HepG2 (cell line): ENCODE measurements at regions not wholly inside any gene's neighbourhood (a gene's known extent, or its start where the extent isn't known, plus 50 kb on each side); places are given as distances from the start of the nearest gene placed in this dataset.

Experiments used
- ATAC-seq: fragments of 200-7000 bp; cut with Tn5 transposase; 3 replicates; pipeline ENCODE4 v1.9.1; 2020; ENCODE audit warnings: mild to moderate bottlenecking, moderate library complexity
- BruUV-seq: library from RNA; stranded (reverse); fragments of 400-500 nt; replicated peaks from 2 replicates; lab custom pipeline; 2021; lab: Mats Ljungman, UMichigan
- CTCF ChIA-PET: fragments of 300-600 bp; formaldehyde crosslinking; extraction: SDS; loops from one replicate; lab custom pipeline; 2021; ENCODE audit warnings: low total read pairs, inconsistent platforms, low intra/inter-chr PET ratio; lab: Yijun Ruan, JAX
- POLR2A ChIA-PET: fragments of 350-600 bp; sonication (Branson Sonifier 250); formaldehyde crosslinking; loops from one replicate; lab custom pipeline; 2020; ENCODE audit warnings: antibody characterized with exemption, inconsistent platforms; lab: Yijun Ruan, JAX
- DNase-seq: peaks from one replicate; pipeline ENCODE4 v3.0.0-alpha.2; 2015; ENCODE audit warnings: low spot score
- FAIRE-seq: peaks from 3 replicates; lab custom pipeline; 2011; peaks lifted over from hg19 to GRCh38; lab: Jason Lieb, UNC
- H2AFZ ChIP-seq: one replicate; pipeline ENCODE4 v1.6.1; 2011; ENCODE audit warnings: low read length, inconsistent platforms
- H3K27ac ChIP-seq: fragments of 300-600 bp; 3 replicates; pipeline ENCODE4 v1.8.0; 2011; ENCODE audit warnings: mixed run types, mild to moderate bottlenecking, mixed read lengths, low read length, inconsistent platforms; ENCODE audit not compliant: insufficient read depth; ENCODE audit errors: extremely low read length
- H3K27me3 ChIP-seq, 2 experiments: fragments of 200-600 bp in 1 of 2; 2 replicates in 1 of 2; 3 replicates in 1 of 2; pipeline versions ENCODE4 v1.6.0 to v1.8.0; 2011; ENCODE audit warnings: low read length in 2 of 2, mild to moderate bottlenecking in 2 of 2, moderate library complexity in 2 of 2, inconsistent platforms in 1 of 2; ENCODE audit not compliant: insufficient read depth in 2 of 2, control insufficient read depth in 1 of 2
- H3K36me3 ChIP-seq, 2 experiments: fragments of 200-600 bp in 1 of 2; replicated peaks in 1 of 2; 2 replicates in 1 of 2; 3 replicates in 1 of 2; pipeline versions ENCODE4 v1.5.1 to v1.8.0; 2011; ENCODE audit warnings: low read length in 2 of 2, inconsistent platforms in 1 of 2; ENCODE audit not compliant: insufficient read depth in 2 of 2, control insufficient read depth in 1 of 2
- H3K4me1 ChIP-seq: 2 replicates; pipeline ENCODE4 v1.5.1; 2012; ENCODE audit warnings: low read length, inconsistent platforms; ENCODE audit not compliant: insufficient read depth
- H3K4me2 ChIP-seq: 2 replicates; pipeline ENCODE4 v1.6.0; 2011; ENCODE audit warnings: low read depth, low read length, inconsistent platforms
- H3K4me3 ChIP-seq, 3 experiments: fragments of 200-600 bp in 1 of 3; sonication (generic), shearing (Covaris generic) in 1 of 3; replicated peaks in 1 of 3; 2 replicates each; pipeline ENCODE4 v1.5.1; 2011 to 2016; ENCODE audit warnings: low read length in 3 of 3, inconsistent platforms in 2 of 3, low read depth in 2 of 3, mild to moderate bottlenecking in 2 of 3, control low read depth in 1 of 3, mixed read lengths in 1 of 3; ENCODE audit not compliant: insufficient read depth in 1 of 3
- H3K79me2 ChIP-seq: one replicate; pipeline ENCODE4 v1.6.1; 2011; ENCODE audit warnings: low read length, inconsistent platforms; ENCODE audit not compliant: insufficient read depth
- H3K9ac ChIP-seq: 2 replicates; pipeline ENCODE4 v1.6.0; 2011; ENCODE audit warnings: mild to moderate bottlenecking, low read depth, low read length, inconsistent platforms; ENCODE audit not compliant: insufficient read depth
- H3K9me3 ChIP-seq: 2 replicates; pipeline ENCODE4 v1.5.1; 2012; ENCODE audit warnings: mild to moderate bottlenecking, low read length
- H4K20me1 ChIP-seq: 2 replicates; pipeline ENCODE4 v1.6.0; 2011; ENCODE audit warnings: inconsistent platforms, mild to moderate bottlenecking, low read length, moderate library complexity; ENCODE audit not compliant: insufficient read depth
- FOXC1 ChIP-seq: sonication (generic); formaldehyde crosslinking; IDR thresholded peaks from 2 replicates; pipeline ENCODE4 v1.8.0; 2022; ENCODE audit warnings: mild to moderate bottlenecking, missing genetic modification reagents, borderline replicate concordance
- FOXJ3 ChIP-seq: sonication (generic); formaldehyde crosslinking; IDR thresholded peaks from 2 replicates; pipeline ENCODE4 v1.4.0; 2020; ENCODE audit warnings: missing genetic modification reagents, mild to moderate bottlenecking, borderline replicate concordance
- KMT2A ChIP-seq: sonication (generic); formaldehyde crosslinking; IDR thresholded peaks from 2 replicates; pipeline ENCODE4 v1.4.0; 2020; ENCODE audit warnings: missing genetic modification reagents
- MBD4 ChIP-seq: IDR thresholded peaks from 2 replicates; pipeline ENCODE4 v1.6.1; 2012; ENCODE audit warnings: low read length, inconsistent platforms, borderline replicate concordance
- MIER3 ChIP-seq: IDR thresholded peaks from 2 replicates; pipeline ENCODE4 v1.6.1; 2016; ENCODE audit warnings: missing compliant biosample characterization, borderline replicate concordance
- MXD1 ChIP-seq: sonication (generic); formaldehyde crosslinking; IDR thresholded peaks from 2 replicates; pipeline ENCODE4 v1.4.0; 2020; ENCODE audit warnings: mild to moderate bottlenecking, missing genetic modification reagents
- PHF20 ChIP-seq: sonication (generic); formaldehyde crosslinking; IDR thresholded peaks from 2 replicates; pipeline ENCODE4 v1.5.0; 2020; ENCODE audit warnings: mild to moderate bottlenecking, missing genetic modification reagents
- RXRA ChIP-seq: sonication (generic); formaldehyde crosslinking; IDR thresholded peaks from 2 replicates; pipeline ENCODE4 v1.5.1; 2020; ENCODE audit warnings: missing genetic modification reagents
- SALL1 ChIP-seq: sonication (generic); formaldehyde crosslinking; IDR thresholded peaks from 2 replicates; pipeline ENCODE4 v1.8.0; 2022; ENCODE audit warnings: mild to moderate bottlenecking, missing genetic modification reagents
- SRSF9 ChIP-seq: fragments of 200-400 bp; formaldehyde crosslinking; IDR thresholded peaks from 2 replicates; pipeline ENCODE4 v1.6.1; 2018; ENCODE audit warnings: borderline replicate concordance, mild to moderate bottlenecking, low read depth, low read length; ENCODE audit not compliant: insufficient read depth, poor library complexity, severe bottlenecking
- SUZ12 ChIP-seq: fragments of 150-350 bp; IDR thresholded peaks from 2 replicates; pipeline ENCODE4 v1.6.1; 2014; ENCODE audit warnings: low read depth, low read length
- TBX2 ChIP-seq: sonication (generic); formaldehyde crosslinking; IDR thresholded peaks from 2 replicates; pipeline ENCODE4 v1.5.0; 2020; ENCODE audit warnings: missing genetic modification reagents, mild to moderate bottlenecking, borderline replicate concordance
- TMF1 ChIP-seq: sonication (generic); formaldehyde crosslinking; IDR thresholded peaks from 2 replicates; pipeline ENCODE4 v1.8.1; 2022; ENCODE audit warnings: low read depth, missing genetic modification reagents
- ZNF251 ChIP-seq: sonication (generic); formaldehyde crosslinking; IDR thresholded peaks from 2 replicates; pipeline ENCODE4 v1.9.0; 2021; ENCODE audit warnings: mild to moderate bottlenecking, missing genetic modification reagents
- ZNF343 ChIP-seq: sonication (generic); formaldehyde crosslinking; IDR thresholded peaks from 2 replicates; pipeline ENCODE4 v1.4.0; 2020; ENCODE audit warnings: mild to moderate bottlenecking, missing genetic modification reagents
- ZNF367 ChIP-seq: sonication (generic); formaldehyde crosslinking; IDR thresholded peaks from 2 replicates; pipeline ENCODE4 v1.4.0; 2020; ENCODE audit warnings: missing genetic modification reagents, borderline replicate concordance
- ZNF567 ChIP-seq: sonication (generic); formaldehyde crosslinking; IDR thresholded peaks from 2 replicates; pipeline ENCODE4 v1.8.1; 2023; ENCODE audit warnings: mild to moderate bottlenecking, missing genetic modification reagents, borderline replicate concordance
- ZNF615 ChIP-seq: sonication (generic); formaldehyde crosslinking; IDR thresholded peaks from 2 replicates; pipeline ENCODE4 v1.5.0; 2020; ENCODE audit warnings: mild to moderate bottlenecking, missing genetic modification reagents, borderline replicate concordance
- ZNF782 ChIP-seq: sonication (generic); formaldehyde crosslinking; IDR thresholded peaks from 2 replicates; pipeline ENCODE4 v1.4.0; 2020; ENCODE audit warnings: missing genetic modification reagents, mild to moderate bottlenecking, borderline replicate concordance
- WGBS: methylation state at CpG from one replicate; pipeline ENCODE4 v1.1.6; 2017; ENCODE audit warnings: low lambda C conversion rate; 5-methylcytosine and 5-hydroxymethylcytosine counted together
- in situ Hi-C: cut with HindIII; loops from 2 replicates; pipeline ENCODE4 v1.10.0; 2017; ENCODE audit warnings: low pct_unique_long_range_greater_than_20kb; ENCODE audit not compliant: extremely low pct_ligation_motif_present
- intact Hi-C: fragments of 100-400 bp; cut with micrococcal nuclease; formaldehyde crosslinking; loops from one replicate; pipeline ENCODE4 v1.10.0; 2022; ENCODE audit not compliant: unreplicated experiment

- CTCF ChIA-PET: no interaction called here
- Histone ChIP-seq H3K4me3 (no peak overlapping the region), H3K27me3 (no peaks in the 10 kb centered on the region), H3K9ac (no peak overlapping the region), H4K20me1 (no peaks in the 10 kb centered on the region), H3K36me3 (no peaks in the 10 kb centered on the region), H3K27ac (no peak overlapping the region), H3K79me2 (no peaks in the 10 kb centered on the region), H3K4me2 (no peak overlapping the region), H2AFZ (no peak overlapping the region), H3K4me1 (no peaks in the 10 kb centered on the region), H3K9me3 (no peaks in the 10 kb centered on the region)
- in situ Hi-C loops: no loop called here
- no peak for TF ChIP-seq ZNF251 (CRISPR knock-in tag)
- no peak for TF ChIP-seq TBX2 (CRISPR knock-in tag)
- no peak for TF ChIP-seq TMF1 (CRISPR knock-in tag)
- TF ChIP-seq ZNF782 (CRISPR knock-in tag): no peak
- TF ChIP-seq ZNF567: no peak
- no peak for TF ChIP-seq FOXJ3 (CRISPR knock-in tag)
- POLR2A ChIA-PET: no interaction called here
- DNase-seq (no peak), FAIRE-seq (no peak), ATAC-seq (no peak)
- intact Hi-C loops: no loop called here
- BruUV-seq: no TSS peak
- WGBS: 20% methylated on average over 5 of the region's 5 CpGs
Observed at GRCh38 chr4:175514174-175514573, 297.9 kb downstream of the GPM6A start.

- Histone ChIP-seq H3K79me2 (no peaks in the 10 kb centered on the region), H3K9ac (no peak overlapping the region), H3K9me3 (0 out of 2 replicates have a peak, but pooled peaks cover 4% of the 10 kb centered on the region), H3K4me1 (no peaks in the 10 kb centered on the region), H3K4me2 (no peak overlapping the region), H2AFZ (no peak overlapping the region), H4K20me1 (no peaks in the 10 kb centered on the region), H3K36me3 (no peaks in the 10 kb centered on the region), H3K27me3 (no peaks in the 10 kb centered on the region), H3K4me3 (no peak overlapping the region), H3K27ac (no peak overlapping the region)
- ATAC-seq: no peak
- no peak for FAIRE-seq
- ChIA-PET POLR2A (no interaction called here), CTCF (no interaction called here)
- DNase-seq: no peak
- 13% methylated on average over 3 of the region's 3 CpGs for WGBS
- BruUV-seq: no TSS peak
- in situ Hi-C loops: loop anchor here (10.0 kb wide), 1 partner anchor 766 kb away; no protein-coding TSS in a partner anchor
- intact Hi-C loops: loop anchor here (10.0 kb wide), 1 partner anchor 1166 kb away; no protein-coding TSS in a partner anchor
- TF ChIP-seq SUZ12 (no peak), MIER3 (CRISPR knock-in tag) (no peak), ZNF367 (CRISPR knock-in tag) (no peak), MXD1 (no peak), SRSF9 (no peak), FOXC1 (CRISPR knock-in tag) (no peak), ZNF343 (CRISPR knock-in tag) (no peak), PHF20 (CRISPR knock-in tag) (no peak), RXRA (no peak), KMT2A (no peak), SALL1 (CRISPR knock-in tag) (no peak), ZNF615 (CRISPR knock-in tag) (no peak), MBD4 (no peak), TBX2 (CRISPR knock-in tag) (no peak)
Observed at GRCh38 chr4:175530655-175531054, 281.4 kb downstream of the GPM6A start.
